ENCODE measurements at regions not wholly inside any gene's neighbourhood (a gene's known extent, or its start where the extent isn't known, plus 50 kb on each side); places are given as distances from the start of the nearest gene placed in this dataset.

DNA sequence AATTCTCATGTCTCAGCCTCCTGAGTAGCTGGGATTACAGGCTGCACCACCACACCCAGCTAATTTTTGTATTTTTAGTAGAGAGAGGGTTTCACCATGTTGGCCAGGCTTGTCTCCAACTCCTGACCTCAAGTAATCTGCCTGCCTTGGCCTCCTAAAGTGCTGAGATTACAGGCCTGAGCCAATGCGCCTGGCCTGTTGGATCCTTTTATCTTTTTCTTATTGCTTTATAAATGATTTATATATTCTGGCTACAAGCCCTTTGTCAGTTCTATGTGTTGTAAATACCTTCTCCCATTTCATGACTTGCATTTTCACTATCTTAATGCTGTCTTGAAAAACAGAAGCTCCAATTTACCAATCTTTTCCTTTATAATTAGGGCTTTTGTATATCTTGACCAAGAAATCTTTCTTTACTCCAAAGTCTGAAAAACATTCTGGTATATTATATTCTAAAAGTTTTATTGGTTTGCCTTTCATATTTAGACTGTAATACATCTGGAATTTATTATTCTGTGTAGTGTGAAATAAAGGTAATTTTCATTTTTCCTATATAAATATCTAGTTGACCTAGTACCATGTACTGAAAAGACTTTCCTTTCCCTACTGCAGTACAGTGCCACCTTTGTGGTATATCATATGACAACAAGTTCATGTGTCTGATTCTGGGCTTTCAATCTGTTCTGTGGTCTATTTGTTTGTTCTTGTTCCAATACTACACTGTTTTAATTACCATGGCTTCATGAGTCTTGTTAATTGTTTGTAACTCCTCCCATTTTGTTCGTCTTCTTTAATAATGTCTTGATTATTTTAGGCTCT lies 52.9 kb upstream of the RNU6-1 start:
- DNase-seq (ENCODE audit: low spot score) (no peak), ATAC-seq (peak; percentile 74)
- intact Hi-C loops (cut with DNase I) = loop anchor here (10.0 kb wide), 1 partner anchor 52 kb away; no protein-coding TSS in a partner anchor

DNA sequence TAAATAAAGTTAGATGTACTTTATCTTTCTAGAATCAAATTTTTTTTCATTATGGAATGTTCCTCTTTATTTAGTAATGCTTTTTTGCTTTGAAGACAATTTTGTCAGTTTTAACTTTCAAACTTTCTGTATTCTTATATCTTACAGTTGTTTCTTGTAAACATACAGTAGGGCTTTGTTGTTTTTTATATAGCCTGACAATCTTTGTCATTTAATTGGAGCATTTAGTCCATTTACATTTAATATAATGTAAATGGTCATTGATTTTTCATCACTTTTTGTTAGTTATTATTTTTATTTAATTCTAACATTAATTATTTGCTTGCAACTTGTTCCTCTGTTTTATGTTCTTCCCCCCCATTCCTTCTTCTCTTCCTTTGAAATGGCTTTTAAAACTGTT lies 55.4 kb upstream of the RNU6-1 start:
- intact Hi-C loops (cut with DNase I) = loop anchor here (10.0 kb wide), 1 partner anchor 50 kb away; no protein-coding TSS in a partner anchor
- ATAC-seq = no peak
- DNase-seq (ENCODE audit: low spot score) = no peak

DNA sequence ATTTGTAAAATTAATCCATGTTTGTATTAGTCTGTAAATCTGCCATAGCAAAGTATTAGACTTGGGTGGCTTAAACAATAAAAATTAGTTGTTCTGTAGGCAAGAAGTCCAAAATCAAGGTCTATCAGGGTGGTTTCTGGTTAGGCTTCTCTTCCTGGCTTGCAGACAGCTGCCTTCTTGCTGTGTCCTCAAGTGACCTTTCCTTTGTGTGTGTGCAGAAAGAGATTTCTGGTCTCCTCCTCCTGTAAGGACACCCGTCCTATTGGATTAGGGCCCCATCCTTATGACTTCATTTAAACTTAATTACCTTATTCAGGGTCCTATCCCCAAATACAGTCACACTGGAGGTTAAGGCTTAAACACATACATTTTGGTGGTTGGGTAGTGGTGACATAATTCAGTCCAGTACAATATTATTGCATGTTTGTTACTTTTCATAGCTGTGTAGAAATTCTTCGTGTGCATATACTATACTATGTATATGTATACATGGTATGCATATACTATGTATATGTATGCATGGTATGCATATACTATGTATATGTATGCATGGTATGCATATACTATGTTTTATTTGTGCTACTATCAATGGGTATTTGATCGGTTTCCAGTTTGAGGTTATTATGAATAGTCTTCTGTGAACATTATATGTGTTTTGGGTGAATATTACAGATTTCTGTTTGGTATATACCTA lies 57.9 kb upstream of the RNU6-1 start:
- no peak for ATAC-seq
- intact Hi-C loops (cut with DNase I) = loop anchor here (10.0 kb wide), 1 partner anchor 47 kb away; no protein-coding TSS in a partner anchor
- DNase-seq (ENCODE audit: low spot score) = no peak

DNA sequence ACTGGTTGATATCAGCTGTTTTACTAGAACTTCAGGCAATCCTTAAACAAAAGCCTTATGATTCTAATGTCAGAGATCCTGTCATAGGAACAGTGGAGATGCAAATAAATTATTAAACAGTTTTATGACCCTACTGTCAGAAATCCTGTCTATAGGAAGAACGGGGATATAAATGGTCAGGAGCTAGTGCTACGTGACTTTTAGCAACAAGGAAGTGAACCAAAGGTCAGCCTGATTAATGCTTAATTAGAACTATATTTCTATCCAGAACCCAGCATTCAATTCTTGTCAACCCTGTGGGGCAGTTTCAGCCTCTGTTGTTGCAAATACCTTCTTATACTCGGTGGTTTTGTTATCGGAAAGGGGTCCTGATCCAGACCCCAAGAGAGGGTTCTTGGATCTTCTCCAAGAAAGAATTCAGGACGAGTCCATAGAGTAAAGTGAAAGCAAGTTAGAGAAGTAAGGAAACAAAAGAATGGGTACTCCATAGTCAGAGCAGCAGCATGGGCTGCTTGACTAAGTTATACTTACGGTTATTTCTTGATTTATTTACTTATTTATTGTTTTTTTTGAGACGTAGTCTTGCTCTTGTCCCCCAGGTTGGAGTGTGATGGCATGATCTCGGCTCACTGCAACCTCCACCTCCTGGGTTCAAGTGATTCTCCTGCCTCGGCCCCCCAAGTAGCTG lies 59.9 kb upstream of the RNU6-1 start:
- ATAC-seq (no peak), DNase-seq (ENCODE audit: low spot score) (no peak)
- intact Hi-C loops (cut with DNase I) = loop anchor here (10.0 kb wide), 1 partner anchor 45 kb away; no protein-coding TSS in a partner anchor

DNA sequence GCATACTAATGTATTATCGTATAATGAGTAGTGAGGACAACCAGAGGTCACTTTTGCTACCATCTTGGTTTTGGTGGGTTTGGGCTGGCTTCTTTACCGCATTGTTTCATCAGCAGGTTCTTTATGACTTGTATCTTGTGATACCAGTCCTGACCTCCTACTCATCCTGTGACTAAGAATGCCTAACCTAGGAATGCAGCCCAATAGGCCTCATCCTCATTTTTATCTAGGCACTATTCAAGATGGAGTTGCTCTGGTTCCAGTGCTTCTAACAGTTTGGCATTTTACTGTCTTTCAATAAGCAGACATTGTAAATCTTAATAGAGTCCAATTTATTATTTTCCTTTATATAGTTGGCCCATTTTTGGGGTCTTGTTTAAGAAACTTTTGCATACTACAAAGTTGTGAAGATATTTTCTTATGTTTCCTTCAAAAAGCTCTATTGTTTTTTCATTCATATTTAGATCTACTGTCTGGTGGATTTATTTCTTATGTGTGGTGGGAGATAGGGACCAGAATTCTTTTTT lies 60.8 kb upstream of the RNU6-1 start:
- DNase-seq (ENCODE audit: low spot score) = no peak
- intact Hi-C loops (cut with DNase I) = no loop called here
- ATAC-seq = no peak

DNA sequence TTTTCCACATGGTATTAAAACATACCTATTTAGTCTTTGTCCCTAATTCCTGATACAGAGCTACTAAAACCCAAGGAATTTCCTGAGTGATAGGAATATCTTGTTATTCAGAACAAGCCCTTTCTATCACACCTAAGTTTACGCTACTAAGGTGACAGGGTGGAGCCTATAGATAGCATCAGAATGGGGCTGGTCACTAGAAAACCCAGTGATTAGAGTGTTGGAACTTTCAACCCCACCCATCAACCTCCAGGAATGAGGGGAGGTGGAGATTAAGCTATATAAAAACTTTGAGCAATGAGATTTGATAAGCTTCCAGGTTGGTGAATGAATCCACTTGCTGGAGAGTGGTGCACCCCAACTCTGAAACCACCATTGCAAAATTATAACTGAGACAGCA lies 62.1 kb upstream of the RNU6-1 start:
- DNase-seq (ENCODE audit: low spot score) (no peak), ATAC-seq (no peak)
- intact Hi-C loops (cut with DNase I) = no loop called here

DNA sequence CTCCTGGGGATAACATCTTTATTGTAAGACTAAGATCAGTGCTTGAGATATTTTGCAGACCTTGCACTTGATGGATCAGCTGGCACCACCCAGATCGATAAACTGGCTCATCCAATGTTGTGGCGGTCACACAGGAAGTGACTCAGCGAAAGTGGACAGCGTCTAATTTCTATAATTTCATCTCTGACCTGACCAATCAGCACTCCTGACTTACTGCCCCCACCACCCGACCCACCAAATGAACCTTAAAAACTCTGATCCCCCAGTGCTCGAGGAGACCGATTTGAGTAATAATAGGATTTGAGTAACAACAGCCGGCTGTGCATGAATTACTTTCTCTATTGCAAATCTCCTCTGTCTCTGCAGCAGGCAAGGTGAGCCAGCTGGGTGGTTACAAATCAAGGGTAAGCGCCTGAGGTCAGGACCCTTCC lies 62.7 kb upstream of the RNU6-1 start:
- intact Hi-C loops (cut with DNase I) = no loop called here
- ATAC-seq = no peak
- no peak for DNase-seq (ENCODE audit: low spot score)

DNA sequence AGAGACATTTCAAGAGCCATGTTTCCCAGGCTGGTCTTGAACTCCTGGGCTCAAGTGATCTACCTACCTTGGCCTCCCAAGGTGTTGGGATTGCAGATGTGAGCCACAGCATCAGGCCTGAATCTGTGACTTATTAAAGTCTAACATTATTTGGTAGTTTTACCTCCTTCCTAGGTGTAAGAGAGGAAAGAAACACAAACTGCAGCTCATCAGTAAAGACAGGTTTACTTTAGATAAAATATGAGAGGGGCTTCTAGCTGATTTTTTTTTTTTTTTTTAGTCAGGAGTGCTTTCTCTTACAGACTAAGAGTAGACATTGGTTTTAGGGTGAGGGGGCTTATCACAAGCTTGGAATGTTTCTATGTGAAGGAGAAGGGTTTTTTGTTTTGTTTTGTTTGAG lies 63.9 kb upstream of the RNU6-1 start:
- intact Hi-C loops (cut with DNase I) = no loop called here
- ATAC-seq = no peak
- DNase-seq (ENCODE audit: low spot score) = no peak

DNA sequence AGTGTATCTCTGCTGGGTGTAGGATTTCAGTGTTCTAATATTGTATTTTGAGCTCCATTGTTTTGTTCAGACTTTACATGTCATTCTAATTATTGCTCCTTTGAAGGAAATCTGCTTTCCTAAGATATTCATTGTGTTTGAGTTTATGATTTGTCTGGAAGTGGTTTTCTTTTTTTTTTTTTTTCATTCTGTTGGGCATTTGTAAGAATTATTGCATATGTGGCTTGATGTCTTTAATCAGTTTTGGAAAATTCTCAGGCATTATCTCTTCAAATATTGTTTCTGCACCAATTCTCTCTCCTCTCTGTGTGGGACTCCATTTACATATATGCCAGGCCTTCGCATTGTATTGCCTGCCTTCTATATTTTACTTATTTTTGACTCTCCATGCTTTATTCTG lies 65.8 kb upstream of the RNU6-1 start:
- intact Hi-C loops (cut with DNase I) = no loop called here
- ATAC-seq (no peak), DNase-seq (ENCODE audit: low spot score) (no peak)

DNA sequence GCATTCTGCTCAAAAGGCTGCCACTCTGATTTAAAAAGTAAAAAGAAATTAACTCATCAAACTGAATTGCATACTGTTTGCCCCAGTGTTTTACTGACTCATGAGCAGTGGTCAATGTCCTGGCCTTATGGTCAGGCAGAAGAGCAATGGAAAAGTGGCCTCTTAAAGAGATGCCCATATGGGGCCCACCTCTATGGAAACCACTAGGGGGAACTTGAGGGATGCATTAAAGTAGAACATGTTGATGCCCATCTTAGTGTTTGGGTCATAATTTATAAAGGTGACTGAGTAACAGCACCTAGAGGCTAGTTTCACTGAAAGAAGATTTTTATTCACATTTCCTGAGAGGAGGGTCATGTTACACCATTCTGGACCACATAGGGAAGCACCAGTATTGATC lies 66.5 kb upstream of the RNU6-1 start:
- DNase-seq (ENCODE audit: low spot score) = no peak
- no peak for ATAC-seq
- intact Hi-C loops (cut with DNase I) = no loop called here

DNA sequence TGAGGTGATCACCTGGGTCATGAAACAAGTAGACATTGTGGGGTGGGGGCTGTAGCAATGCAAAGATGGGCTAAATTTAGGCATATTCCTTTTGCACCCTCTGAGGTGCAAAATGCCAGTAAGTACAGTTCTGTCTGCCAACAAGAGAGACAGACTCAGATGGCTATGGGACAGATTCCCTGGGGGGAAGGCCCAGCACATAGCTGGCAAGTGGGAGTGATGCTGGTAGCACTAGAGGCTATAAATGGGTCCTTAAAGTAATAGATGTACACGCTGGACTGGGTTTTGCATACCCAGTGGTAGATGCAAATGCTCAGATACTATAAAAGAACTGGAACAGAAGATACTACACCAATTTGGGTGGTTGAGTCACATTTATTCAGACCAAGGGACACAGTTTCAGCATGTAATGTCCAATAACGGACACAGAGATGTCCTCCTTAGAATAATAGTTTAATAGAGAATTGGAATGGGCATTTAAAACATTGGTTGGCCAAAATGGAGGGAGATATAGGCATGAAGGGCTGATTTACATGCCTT lies 67.4 kb upstream of the RNU6-1 start:
- ATAC-seq = no peak
- intact Hi-C loops (cut with DNase I) = no loop called here

DNA sequence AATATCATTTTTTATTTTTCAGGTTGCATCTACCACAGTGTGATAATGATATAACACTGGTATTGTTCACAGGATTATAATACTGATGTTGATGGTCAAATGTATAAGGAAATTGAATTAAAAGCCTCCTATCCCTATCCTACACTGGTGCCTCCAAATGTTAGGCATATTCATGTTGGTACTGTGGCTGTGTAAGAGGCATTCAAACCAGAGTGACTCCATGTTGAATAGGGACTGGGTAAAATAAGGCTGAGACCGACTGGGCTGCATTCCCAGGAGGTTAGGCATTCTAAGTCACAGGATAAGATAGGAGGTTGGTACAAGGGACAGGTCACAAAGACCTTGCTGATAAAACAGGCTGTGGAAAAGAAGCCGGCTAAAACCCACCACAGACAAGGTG lies 68.9 kb upstream of the RNU6-1 start:
- no peak for DNase-seq (ENCODE audit: low spot score)
- intact Hi-C loops (cut with DNase I) = no loop called here
- ATAC-seq = no peak

More for the DNA sequence above, 67.4 kb upstream of the RNU6-1 start:
- DNase-seq (ENCODE audit: low spot score) = no peak

DNA sequence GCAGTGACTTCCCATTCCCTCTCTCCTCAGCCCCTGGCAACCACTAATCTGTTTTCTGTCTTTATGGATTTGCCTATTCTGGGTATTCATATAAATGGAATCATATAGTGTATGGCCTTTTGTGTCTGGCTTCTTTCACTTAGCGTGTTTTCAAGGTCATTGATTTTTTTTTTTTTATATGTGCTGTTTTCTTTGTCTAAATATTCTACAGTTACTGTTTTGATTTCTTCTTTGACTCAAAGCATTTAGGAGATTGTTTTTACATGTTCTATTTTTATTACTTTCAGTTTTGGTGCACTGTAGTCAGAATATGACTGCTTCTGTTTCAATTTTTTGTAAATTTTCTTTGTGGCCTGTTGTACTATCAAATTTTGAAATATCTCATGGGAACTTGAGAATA lies 71.9 kb upstream of the RNU6-1 start:
- no peak for DNase-seq (ENCODE audit: low spot score)
- intact Hi-C loops (cut with DNase I) = no loop called here
- ATAC-seq = no peak

DNA sequence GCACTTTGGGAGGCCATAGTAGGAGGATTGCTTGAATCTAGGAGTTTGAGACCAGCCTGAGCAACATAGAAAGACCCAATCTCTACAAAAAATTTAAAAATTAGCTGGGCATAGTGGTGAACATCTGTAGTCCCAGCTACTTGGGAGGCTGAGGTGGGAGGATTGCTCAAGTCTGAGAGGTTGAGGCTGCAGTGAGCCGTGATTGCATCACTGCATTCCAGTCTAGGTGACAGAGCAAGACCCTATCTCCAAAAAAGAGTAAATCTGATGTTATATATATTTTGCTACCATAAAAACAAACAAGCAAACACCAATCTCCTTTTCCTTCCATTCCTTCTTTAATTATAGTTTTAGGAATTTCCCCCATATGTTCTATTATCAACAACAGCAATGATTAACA lies 74.2 kb upstream of the RNU6-1 start:
- DNase-seq (ENCODE audit: low spot score) (no peak), ATAC-seq (no peak)
- intact Hi-C loops (cut with DNase I) = no loop called here

DNA sequence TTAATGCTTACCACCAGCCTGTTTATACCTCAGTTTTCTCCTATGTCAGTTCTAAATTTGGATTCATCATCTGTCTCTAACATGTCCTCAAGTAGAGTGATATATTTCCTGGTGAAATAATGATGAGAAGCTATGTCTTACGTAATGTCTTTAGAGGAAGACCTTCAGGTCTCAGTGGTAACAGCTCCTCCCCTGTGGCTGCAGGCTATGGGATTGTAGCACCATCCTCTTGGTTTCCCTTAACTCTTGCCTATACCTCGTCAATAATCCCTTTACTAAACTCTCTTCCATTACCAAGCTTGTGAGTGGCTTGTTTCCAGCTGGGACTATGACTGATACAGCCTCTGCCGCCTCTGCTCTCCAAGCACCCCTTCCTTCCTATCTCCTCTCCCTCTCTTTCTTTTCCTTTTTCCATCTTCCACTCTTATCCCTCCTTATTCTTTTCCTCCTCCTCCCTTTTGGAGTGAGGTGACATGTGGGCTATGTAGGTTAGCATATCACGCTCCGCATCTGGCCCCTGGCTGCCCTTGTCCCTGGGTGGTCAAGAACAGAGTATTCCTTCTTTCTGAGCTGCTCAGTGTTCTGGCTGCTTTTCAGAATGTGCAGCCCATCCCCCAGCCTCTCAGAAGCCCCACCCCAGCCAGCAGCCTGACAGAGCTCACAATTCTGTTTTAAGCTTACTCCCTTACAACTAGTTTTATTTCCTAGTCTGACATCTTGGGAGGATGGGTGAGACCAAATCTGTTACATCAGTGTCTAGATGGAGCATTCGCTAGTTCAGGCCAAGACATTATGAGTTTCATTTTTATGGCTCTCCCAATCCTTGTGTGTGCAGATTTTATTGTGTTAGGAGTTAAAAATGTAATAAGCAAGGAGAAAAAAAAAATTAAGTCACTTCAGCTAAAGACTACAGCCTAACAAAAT lies 75.0 kb upstream of the RNU6-1 start:
- ATAC-seq (peak; percentile 89), DNase-seq (ENCODE audit: low spot score) (peak; percentile 76)
- intact Hi-C loops (cut with DNase I) = no loop called here

DNA sequence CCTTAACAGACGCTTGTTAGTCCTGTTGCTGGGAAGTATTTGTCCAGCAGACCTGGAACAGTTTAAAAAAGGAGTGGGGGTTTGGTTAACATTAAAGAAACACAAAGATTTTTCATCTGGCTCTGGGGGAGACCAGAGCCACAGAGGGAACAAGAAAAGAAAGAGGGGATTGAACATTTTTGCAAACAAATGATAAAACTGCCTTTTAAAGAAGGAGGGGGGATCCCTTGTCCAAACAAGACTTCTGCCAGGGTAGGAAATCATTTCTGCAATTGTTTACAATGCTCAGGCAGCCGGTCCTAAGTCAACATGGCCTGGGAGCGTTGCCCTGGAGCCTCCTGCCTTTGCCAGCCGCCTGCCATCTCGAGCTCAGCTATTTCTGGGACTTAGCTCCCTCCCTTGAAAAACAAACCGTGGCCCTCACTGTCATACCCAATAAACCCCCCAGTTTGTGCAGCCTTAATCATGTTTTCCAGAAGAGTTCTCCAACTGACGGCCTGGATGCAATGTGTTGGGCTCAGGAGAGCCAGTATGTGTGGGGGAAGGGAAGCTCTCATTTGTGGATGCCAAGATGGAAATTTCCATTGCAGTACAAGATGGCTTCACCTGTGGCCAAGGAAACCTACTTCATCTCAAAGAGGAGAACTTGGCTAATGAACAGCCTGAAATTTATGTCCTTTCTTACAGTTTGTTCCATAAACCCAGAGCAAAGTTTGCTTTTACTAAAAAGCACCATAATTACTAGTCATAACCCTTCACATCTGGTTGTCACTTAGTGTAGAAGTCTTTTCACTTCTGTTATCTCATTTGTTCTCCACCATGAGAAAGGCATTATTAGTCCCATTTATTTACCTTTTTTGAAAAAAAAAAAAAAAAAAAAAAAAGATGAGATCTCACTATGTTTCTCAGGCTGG lies 75.9 kb upstream of the RNU6-1 start:
- ATAC-seq = peak; percentile 86
- intact Hi-C loops (cut with DNase I) = no loop called here
- DNase-seq (ENCODE audit: low spot score) = peak; percentile 59

DNA sequence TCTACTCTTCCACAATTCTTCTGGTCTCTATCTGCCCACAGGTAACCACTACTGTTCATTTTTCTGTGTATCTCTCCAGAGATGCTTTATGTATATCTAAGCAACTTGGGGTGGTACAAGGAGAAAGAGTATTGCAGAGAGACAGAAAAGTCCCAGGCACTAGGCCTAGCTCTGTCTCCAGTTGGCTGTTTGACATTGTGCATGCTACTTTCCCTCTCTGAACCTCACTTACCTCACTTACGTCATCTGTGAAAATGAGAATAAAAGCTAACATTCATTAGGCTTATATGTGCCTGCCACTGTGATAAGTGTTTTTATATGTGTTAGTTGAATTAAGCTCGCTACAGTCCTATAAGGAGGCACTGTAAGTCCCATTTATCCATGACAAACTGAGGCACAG lies 76.7 kb upstream of the RNU6-1 start:
- no peak for DNase-seq (ENCODE audit: low spot score)
- intact Hi-C loops (cut with DNase I) = no loop called here
- ATAC-seq = no peak

All from sciatic nerve (tissue), 2 donors.